Muscle layer of duodenum (tissue), 2 donors: ENCODE measurements at regions not wholly inside any gene's neighbourhood (a gene's known extent, or its start where the extent isn't known, plus 50 kb on each side); places are given as distances from the start of the nearest gene placed in this dataset.
"Not testable (repeated sequence)": the region's sequence is repeated elsewhere in the genome, so short reads cannot be mapped to it uniquely, and the experiment has no call there.

ENCODE experiments used
- H3K27ac ChIP-seq: one replicate; pipeline ENCODE4 v1.7.0; 2013; ENCODE audit warnings: mild to moderate bottlenecking, low read length
- H3K27me3 ChIP-seq: one replicate; pipeline ENCODE4 v1.7.0; 2013; ENCODE audit warnings: low read depth, mild to moderate bottlenecking, control low read depth, low read length
- H3K36me3 ChIP-seq, 2 donors: one replicate each; pipeline ENCODE4 v1.7.0; 2013; ENCODE audit warnings: low read length in 2 of 2, control low read depth in 1 of 2, mild to moderate bottlenecking in 1 of 2; ENCODE audit not compliant: insufficient read depth in 2 of 2, control insufficient read depth in 1 of 2
- H3K4me1 ChIP-seq, 2 donors: one replicate each; pipeline ENCODE4 v1.7.0; 2013; ENCODE audit warnings: low read length in 2 of 2, mild to moderate bottlenecking in 2 of 2, control low read depth in 1 of 2, moderate library complexity in 1 of 2; ENCODE audit not compliant: insufficient read depth in 2 of 2, control insufficient read depth in 1 of 2
- H3K4me3 ChIP-seq, 2 donors: one replicate each; pipeline ENCODE4 v1.7.0; 2013; ENCODE audit warnings: low read length in 2 of 2, low read depth in 1 of 2, mild to moderate bottlenecking in 1 of 2
- H3K9me3 ChIP-seq, 2 donors: one replicate each; pipeline ENCODE4 v1.7.0; 2013; ENCODE audit warnings: low read length in 2 of 2, control low read depth in 1 of 2, mild to moderate bottlenecking in 1 of 2; ENCODE audit not compliant: control insufficient read depth in 1 of 2
- donor health status: healthy.

- Histone ChIP-seq H3K36me3 (no peaks in the 10 kb centered on the region), H3K9me3 (peaks cover 0 to 3% of the 10 kb centered on the region in 2 donors), H3K4me1 (no peaks in the 10 kb centered on the region), H3K27me3 (no peaks in the 10 kb centered on the region), H3K27ac (no peak overlapping the region), H3K4me3 (no peak overlapping the region)
These were observed 1040.6 kb upstream of the SPRY2 start for GRCh38 chr13:81381560-81381959.

- Histone ChIP-seq H3K4me1 (no peaks in the 10 kb centered on the region), H3K4me3 (no peak overlapping the region), H3K9me3 (peaks cover 0 to 3% of the 10 kb centered on the region in 2 donors), H3K27ac (no peak overlapping the region), H3K27me3 (no peaks in the 10 kb centered on the region), H3K36me3 (no peaks in the 10 kb centered on the region)
These were observed 1038.3 kb upstream of the SPRY2 start for GRCh38 chr13:81379183-81379582.

GRCh38 chr13:81377921-81378320 is 1037.0 kb upstream of the SPRY2 start:
- no peaks in the 10 kb centered on the region for H3K36me3 ChIP-seq
- H3K4me1 ChIP-seq: no peaks in the 10 kb centered on the region
- H3K27me3 ChIP-seq: no peaks in the 10 kb centered on the region
- H3K9me3 ChIP-seq: peaks cover 0 to 3% of the 10 kb centered on the region in 2 donors
- H3K4me3 ChIP-seq: no peak overlapping the region
- no peak overlapping the region for H3K27ac ChIP-seq

GRCh38 chr13:81375709-81376108 is 1034.8 kb upstream of the SPRY2 start:
- no peak overlapping the region for H3K4me3 ChIP-seq
- no peak overlapping the region for H3K27ac ChIP-seq
- no peaks in the 10 kb centered on the region for H3K4me1 ChIP-seq
- no peaks in the 10 kb centered on the region for H3K27me3 ChIP-seq
- H3K36me3 ChIP-seq: no peaks in the 10 kb centered on the region
- H3K9me3 ChIP-seq: peaks cover 0 to 3% of the 10 kb centered on the region in 2 donors

GRCh38 chr13:81362711-81363110 is 1021.8 kb upstream of the SPRY2 start:
- H3K4me1 ChIP-seq, H3K27me3 ChIP-seq, H3K9me3 ChIP-seq, H3K27ac ChIP-seq, H3K36me3 ChIP-seq, H3K4me3 ChIP-seq: not testable (repeated sequence)

GRCh38 chr13:81350056-81350455 is 1009.1 kb upstream of the SPRY2 start:
- Histone ChIP-seq H3K27ac (no peak overlapping the region), H3K27me3 (no peaks in the 10 kb centered on the region), H3K4me1 (no peaks in the 10 kb centered on the region), H3K4me3 (no peak overlapping the region), H3K9me3 (no peaks in the 10 kb centered on the region), H3K36me3 (no peaks in the 10 kb centered on the region)

GRCh38 chr13:81340118-81341069 is 999.5 kb upstream of the SPRY2 start:
- not testable (repeated sequence) for H3K4me1 ChIP-seq, H3K27me3 ChIP-seq, H3K36me3 ChIP-seq, H3K4me3 ChIP-seq, H3K9me3 ChIP-seq, H3K27ac ChIP-seq

GRCh38 chr13:81339666-81340065 is 998.7 kb upstream of the SPRY2 start:
- not testable (repeated sequence) for H3K27me3 ChIP-seq, H3K4me1 ChIP-seq, H3K9me3 ChIP-seq, H3K4me3 ChIP-seq, H3K27ac ChIP-seq, H3K36me3 ChIP-seq

- Histone ChIP-seq H3K4me3 (no peak overlapping the region), H3K27me3 (no peaks in the 10 kb centered on the region), H3K4me1 (no peaks in the 10 kb centered on the region), H3K27ac (no peak overlapping the region), H3K36me3 (no peaks in the 10 kb centered on the region), H3K9me3 (peaks cover 0 to 8% of the 10 kb centered on the region in 2 donors)
These were observed 993.6 kb upstream of the SPRY2 start for GRCh38 chr13:81334481-81334880.

GRCh38 chr13:81326913-81327312 is 986.0 kb upstream of the SPRY2 start:
- Histone ChIP-seq H3K27ac (no peak overlapping the region), H3K4me3 (no peak overlapping the region), H3K4me1 (no peaks in the 10 kb centered on the region), H3K36me3 (no peaks in the 10 kb centered on the region), H3K27me3 (no peaks in the 10 kb centered on the region), H3K9me3 (peaks cover 0 to 8% of the 10 kb centered on the region in 2 donors)

- no peaks in the 10 kb centered on the region for H3K27me3 ChIP-seq
- H3K4me3 ChIP-seq: no peak overlapping the region
- H3K9me3 ChIP-seq: no peaks in the 10 kb centered on the region
- H3K4me1 ChIP-seq: no peaks in the 10 kb centered on the region
- no peak overlapping the region for H3K27ac ChIP-seq
- H3K36me3 ChIP-seq: no peaks in the 10 kb centered on the region
These were observed 979.6 kb upstream of the SPRY2 start for GRCh38 chr13:81320516-81320915.

- no peaks in the 10 kb centered on the region for H3K9me3 ChIP-seq
- no peaks in the 10 kb centered on the region for H3K36me3 ChIP-seq
- H3K4me3 ChIP-seq: no peak overlapping the region
- no peaks in the 10 kb centered on the region for H3K27me3 ChIP-seq
- no peaks in the 10 kb centered on the region for H3K4me1 ChIP-seq
- H3K27ac ChIP-seq: no peak overlapping the region
These were observed 978.4 kb upstream of the SPRY2 start for GRCh38 chr13:81319351-81319750.
